Spinal cord (tissue), 9 donors: ENCODE measurements at regions not wholly inside any gene's neighbourhood (a gene's known extent, or its start where the extent isn't known, plus 50 kb on each side); places are given as distances from the start of the nearest gene placed in this dataset.

Experiments
- DNase-seq, 6 donors: peaks; one replicate each; pipeline versions ENCODE4 v3.0.0 to v3.0.0-alpha.2; 2013 to 2015; ENCODE audit warnings: low spot score in 6 of 6, low read depth in 4 of 6
- H3K27ac ChIP-seq: one replicate; pipeline ENCODE4 v1.5.1; 2013; ENCODE audit warnings: low read depth, low read length, control low read depth
- H3K27me3 ChIP-seq: one replicate; pipeline ENCODE4 v1.6.1; 2013; ENCODE audit warnings: low read length; ENCODE audit not compliant: control insufficient read depth, insufficient read depth
- H3K36me3 ChIP-seq: one replicate; pipeline ENCODE4 v1.6.1; 2013; ENCODE audit warnings: low read length; ENCODE audit not compliant: control insufficient read depth, insufficient read depth
- H3K4me1 ChIP-seq: one replicate; pipeline ENCODE4 v1.6.1; 2013; ENCODE audit warnings: low read length; ENCODE audit not compliant: control insufficient read depth, insufficient read depth
- H3K4me3 ChIP-seq: one replicate; pipeline ENCODE4 v1.5.1; 2013; ENCODE audit warnings: low read depth, low read length, control low read depth
- H3K9me3 ChIP-seq: one replicate; pipeline ENCODE4 v1.6.1; 2013; ENCODE audit warnings: low read length; ENCODE audit not compliant: control insufficient read depth, insufficient read depth
- WGBS: methylation state at CpG from one replicate; pipeline ENCODE4 v1.1.5; 2013; ENCODE audit warnings: missing lambda C conversion rate; ENCODE audit not compliant: insufficient coverage; 5-methylcytosine and 5-hydroxymethylcytosine counted together
- donor health status: healthy.

DNA sequence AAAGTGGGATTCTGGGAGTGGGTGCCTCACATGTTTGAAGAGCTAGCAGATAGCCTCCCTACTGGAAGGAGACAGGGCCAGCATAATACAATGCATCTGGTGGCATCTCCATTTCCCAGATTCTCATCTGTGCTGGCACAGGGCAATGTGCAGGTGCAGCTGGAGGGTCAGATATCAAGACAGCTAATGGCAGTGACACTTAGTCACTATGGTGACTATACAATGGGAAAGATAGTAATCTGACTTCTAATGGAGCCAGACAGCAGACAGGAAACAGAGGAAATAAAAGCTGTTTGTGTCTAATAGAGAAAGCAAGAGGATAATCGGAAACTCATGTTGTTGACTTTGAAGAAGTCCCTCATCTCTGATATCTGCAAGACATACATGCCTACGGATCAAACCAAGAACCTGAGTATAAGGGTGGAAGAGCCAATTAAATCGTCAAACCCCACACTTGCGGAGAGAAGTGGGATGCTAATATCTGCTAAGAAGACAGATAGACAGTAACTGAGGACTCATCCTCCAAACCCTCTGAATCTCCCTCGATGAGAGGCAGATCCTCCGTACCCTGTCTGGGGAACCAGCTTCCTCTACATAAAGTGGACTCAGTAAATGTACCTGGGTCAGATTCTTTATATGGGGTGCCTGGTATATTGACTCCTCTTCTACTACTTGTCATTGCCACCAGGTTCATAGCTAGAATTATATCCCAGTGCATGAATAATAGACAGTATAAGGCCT lies 692.7 kb downstream of the SOCS6 start:
- no peak overlapping the region for H3K27ac ChIP-seq
- 100% methylated on average over 1 of the region's 6 CpGs for WGBS
- H3K9me3 ChIP-seq, result peaks cover 9% of the 10 kb centered on the region
- H3K4me3 ChIP-seq, result no peak overlapping the region
- H3K4me1 ChIP-seq, result no peaks in the 10 kb centered on the region
- H3K27me3 ChIP-seq, result no peaks in the 10 kb centered on the region
- no peak for DNase-seq
- no peaks in the 10 kb centered on the region for H3K36me3 ChIP-seq

DNA sequence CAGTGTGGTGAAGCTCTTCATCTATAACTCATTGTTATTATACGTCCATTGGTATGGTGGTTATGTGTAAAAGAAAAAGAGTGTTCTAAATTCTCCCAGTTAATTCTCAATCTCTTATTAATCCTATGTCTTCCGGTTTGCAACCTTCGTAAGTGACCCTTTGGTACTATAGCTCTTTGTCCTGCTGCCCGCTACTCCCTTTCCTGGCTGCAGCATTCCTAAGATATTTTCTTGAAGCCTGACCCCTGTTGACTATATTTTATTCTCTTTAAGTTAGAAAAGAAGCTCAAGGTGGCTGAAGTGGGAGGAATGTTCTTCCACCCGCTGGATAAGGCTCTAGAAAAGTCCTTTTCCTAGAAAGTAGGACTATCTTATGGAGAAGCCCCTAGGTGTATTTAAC lies 684.8 kb downstream of the SOCS6 start:
- Histone ChIP-seq H3K36me3 (no peaks in the 10 kb centered on the region), H3K4me1 (no peaks in the 10 kb centered on the region), H3K9me3 (no peaks in the 10 kb centered on the region), H3K27me3 (no peaks in the 10 kb centered on the region), H3K27ac (no peak overlapping the region), H3K4me3 (no peak overlapping the region)
- WGBS, result no CpG with 5 or more reads among the region's 5 CpGs
- no peak for DNase-seq

- H3K27me3 ChIP-seq, result no peaks in the 10 kb centered on the region
- no CpG with 5 or more reads among the region's 3 CpGs for WGBS
- H3K36me3 ChIP-seq, result no peaks in the 10 kb centered on the region
- no peaks in the 10 kb centered on the region for H3K9me3 ChIP-seq
- DNase-seq, result peak in 1 of 6 donors; percentile 21
- H3K4me3 ChIP-seq, result no peak overlapping the region
- no peaks in the 10 kb centered on the region for H3K4me1 ChIP-seq
- H3K27ac ChIP-seq, result no peak overlapping the region
Measured at GRCh38 chr18:70966419-70966818, 677.6 kb downstream of the SOCS6 start.

- Histone ChIP-seq H3K4me3 (no peak overlapping the region), H3K27me3 (no peaks in the 10 kb centered on the region), H3K4me1 (no peaks in the 10 kb centered on the region), H3K36me3 (no peaks in the 10 kb centered on the region), H3K9me3 (no peaks in the 10 kb centered on the region), H3K27ac (no peak overlapping the region)
- WGBS, result no CpG with 5 or more reads among the region's 3 CpGs
- DNase-seq, result peak in 2 of 6 donors; percentile 15 to 76
Measured at GRCh38 chr18:70961939-70962338, 673.1 kb downstream of the SOCS6 start.

DNA sequence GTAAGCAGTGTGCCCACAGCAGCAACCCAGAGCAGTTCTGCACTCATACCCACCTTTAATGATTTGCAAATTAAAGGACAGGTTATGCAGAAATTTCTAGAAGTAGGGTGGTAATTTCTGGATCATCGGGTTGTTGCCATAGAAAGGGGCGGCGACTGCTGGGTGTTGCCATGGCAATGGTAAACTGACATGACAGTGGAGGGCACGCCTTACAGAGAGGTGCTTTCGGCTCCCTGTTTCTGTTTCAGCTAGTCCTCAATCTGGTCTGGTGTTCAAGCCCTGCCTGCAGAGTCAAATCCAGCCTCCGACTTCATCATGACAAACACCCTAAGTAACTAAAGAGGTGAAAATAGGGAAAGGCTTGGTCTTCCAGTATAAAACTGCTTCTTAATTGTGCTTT lies 667.7 kb downstream of the SOCS6 start:
- H3K27me3 ChIP-seq, result no peaks in the 10 kb centered on the region
- no peaks in the 10 kb centered on the region for H3K36me3 ChIP-seq
- DNase-seq, result no peak
- H3K4me1 ChIP-seq, result no peaks in the 10 kb centered on the region
- 83% methylated on average over 5 of the region's 6 CpGs for WGBS
- H3K4me3 ChIP-seq, result no peak overlapping the region
- no peak overlapping the region for H3K27ac ChIP-seq
- H3K9me3 ChIP-seq, result no peaks in the 10 kb centered on the region

GRCh38 chr18:70936160-70936559 lies 647.3 kb downstream of the SOCS6 start:
- DNase-seq, result no peak
- WGBS, result 94% methylated on average over 5 of the region's 8 CpGs
- Histone ChIP-seq H3K27me3 (no peaks in the 10 kb centered on the region), H3K4me1 (no peaks in the 10 kb centered on the region), H3K27ac (no peak overlapping the region), H3K9me3 (no peaks in the 10 kb centered on the region), H3K4me3 (no peak overlapping the region), H3K36me3 (no peaks in the 10 kb centered on the region)

DNA sequence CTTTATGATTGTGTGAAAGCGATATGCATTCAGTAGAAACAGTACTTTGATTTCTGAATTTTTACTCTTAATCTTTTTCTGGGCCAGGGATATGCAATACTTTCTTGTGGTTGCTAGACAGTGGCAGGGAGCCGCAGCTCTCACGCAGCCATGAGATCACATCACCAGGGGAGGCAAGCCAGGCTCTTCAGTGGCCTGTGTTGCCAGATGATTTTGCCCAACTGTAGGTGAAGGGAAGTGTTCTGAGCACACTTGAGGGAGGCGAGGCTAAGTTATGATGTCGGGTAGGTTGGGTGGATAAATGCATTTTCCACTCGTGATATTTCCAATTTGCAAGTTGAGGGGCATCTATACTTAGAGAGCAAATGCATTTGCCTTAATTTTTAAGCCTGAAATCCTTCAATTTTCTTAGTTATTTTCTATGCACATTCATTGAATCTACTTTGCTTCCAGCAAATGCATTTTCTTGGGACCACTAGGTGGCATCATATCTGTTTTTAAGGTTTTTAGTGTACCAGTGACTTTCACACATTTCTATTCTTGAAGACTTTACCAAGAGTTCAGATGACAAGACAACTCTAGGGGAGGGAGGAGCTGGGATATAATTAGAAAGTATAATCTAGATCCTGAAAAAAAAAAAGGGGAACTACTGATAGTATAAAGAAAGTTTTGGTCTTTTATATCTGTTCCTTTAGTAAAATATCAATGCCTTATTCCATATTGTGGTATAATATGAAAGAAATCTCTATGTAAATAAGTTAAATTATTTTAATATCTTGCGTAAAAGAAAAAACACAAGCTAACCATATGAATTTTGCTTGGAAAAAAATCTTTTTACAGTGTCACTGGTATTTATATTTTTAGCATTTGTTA lies 643.3 kb downstream of the SOCS6 start:
- Histone ChIP-seq H3K27me3 (no peaks in the 10 kb centered on the region), H3K9me3 (no peaks in the 10 kb centered on the region), H3K4me3 (no peak overlapping the region), H3K27ac (no peak overlapping the region), H3K4me1 (no peaks in the 10 kb centered on the region), H3K36me3 (no peaks in the 10 kb centered on the region)
- 100% methylated on average over 1 of the region's 7 CpGs for WGBS
- DNase-seq, result peak; percentile 17 to 90 (median 25)

GRCh38 chr18:70920840-70921374 lies 632.1 kb downstream of the SOCS6 start:
- no peaks in the 10 kb centered on the region for H3K36me3 ChIP-seq
- no peak for DNase-seq
- H3K9me3 ChIP-seq, result no peaks in the 10 kb centered on the region
- WGBS, result 91% methylated on average over 4 of the region's 4 CpGs
- H3K27me3 ChIP-seq, result no peaks in the 10 kb centered on the region
- no peak overlapping the region for H3K27ac ChIP-seq
- no peak overlapping the region for H3K4me3 ChIP-seq
- H3K4me1 ChIP-seq, result no peaks in the 10 kb centered on the region

- H3K4me1 ChIP-seq, result no peaks in the 10 kb centered on the region
- H3K27ac ChIP-seq, result no peak overlapping the region
- no peaks in the 10 kb centered on the region for H3K36me3 ChIP-seq
- H3K4me3 ChIP-seq, result no peak overlapping the region
- H3K27me3 ChIP-seq, result no peaks in the 10 kb centered on the region
- DNase-seq, result peak in 2 of 6 donors; percentile 32 to 39
- H3K9me3 ChIP-seq, result no peaks in the 10 kb centered on the region
- no CpG with 5 or more reads among the region's 3 CpGs for WGBS
Measured at GRCh38 chr18:70907673-70908072, 618.8 kb downstream of the SOCS6 start.
